BJ (cell line): ENCODE measurements at regions not wholly inside any gene's neighbourhood (a gene's known extent, or its start where the extent isn't known, plus 50 kb on each side); places are given as distances from the start of the nearest gene placed in this dataset.

Experiments used
- CTCF ChIA-PET: fragments of 350-600 bp; formaldehyde crosslinking; extraction: SDS; loops from one replicate; lab custom pipeline; 2021; ENCODE audit warnings: antibody characterized with exemption, inconsistent platforms; lab: Yijun Ruan, JAX
- POLR2A ChIA-PET: fragments of 300-600 bp; sonication (Branson Sonifier 250); formaldehyde crosslinking; extraction: SDS; loops from one replicate; lab custom pipeline; 2021; ENCODE audit warnings: antibody characterized with exemption; lab: Charles Lee
- DNase-seq: peaks from one replicate; pipeline ENCODE4 v3.0.0-alpha.2; 2011; ENCODE audit warnings: low read depth
- H3K27me3 ChIP-seq: 2 replicates; pipeline ENCODE4 v1.6.0; 2011; ENCODE audit warnings: low read length; ENCODE audit not compliant: control insufficient read depth, insufficient read depth
- H3K36me3 ChIP-seq: 2 replicates; pipeline ENCODE4 v1.5.1; 2011; ENCODE audit warnings: low read length; ENCODE audit not compliant: control insufficient read depth, insufficient read depth
- H3K4me3 ChIP-seq: 2 replicates; pipeline ENCODE4 v1.5.1; 2011; ENCODE audit warnings: low read depth, mild to moderate bottlenecking, control low read depth, low read length
- CTCF ChIP-seq: IDR thresholded peaks from 2 replicates; pipeline ENCODE4 v1.5.1; 2011; ENCODE audit warnings: low read depth, mild to moderate bottlenecking, control low read depth, inconsistent platforms, low read length, moderate library complexity; ENCODE audit not compliant: insufficient read depth

DNA sequence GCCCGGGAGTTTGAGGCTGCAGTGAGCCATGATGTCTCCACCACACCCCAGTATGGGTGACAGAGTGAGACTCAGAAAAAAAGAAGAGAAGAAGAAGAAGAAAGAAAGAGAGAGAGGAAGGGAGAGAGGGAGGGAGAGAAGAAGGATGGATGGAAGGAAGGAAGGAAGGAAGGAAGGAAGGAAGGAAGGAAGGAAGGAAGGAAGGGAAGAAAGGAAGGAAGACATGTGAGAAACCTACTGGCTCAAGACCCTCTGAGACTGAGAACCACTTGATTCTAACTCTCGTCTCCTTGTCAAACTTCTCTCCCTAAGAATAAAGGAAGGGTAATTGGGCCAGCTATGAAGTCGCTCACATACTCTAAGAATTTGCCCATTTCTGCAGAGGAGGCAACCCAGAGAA lies 148.1 kb upstream of the UBE2E1 start:
- ChIA-PET POLR2A (no interaction called here), CTCF (no interaction called here)
- H3K27me3 ChIP-seq = no peaks in the 10 kb centered on the region
- H3K4me3 ChIP-seq = no peak overlapping the region
- no peaks in the 10 kb centered on the region for H3K36me3 ChIP-seq
- no peak for DNase-seq
- no peak for TF ChIP-seq CTCF

- no peak for TF ChIP-seq CTCF
Observed at GRCh38 chr3:23659274-23659673, 146.5 kb upstream of the UBE2E1 start.

DNA sequence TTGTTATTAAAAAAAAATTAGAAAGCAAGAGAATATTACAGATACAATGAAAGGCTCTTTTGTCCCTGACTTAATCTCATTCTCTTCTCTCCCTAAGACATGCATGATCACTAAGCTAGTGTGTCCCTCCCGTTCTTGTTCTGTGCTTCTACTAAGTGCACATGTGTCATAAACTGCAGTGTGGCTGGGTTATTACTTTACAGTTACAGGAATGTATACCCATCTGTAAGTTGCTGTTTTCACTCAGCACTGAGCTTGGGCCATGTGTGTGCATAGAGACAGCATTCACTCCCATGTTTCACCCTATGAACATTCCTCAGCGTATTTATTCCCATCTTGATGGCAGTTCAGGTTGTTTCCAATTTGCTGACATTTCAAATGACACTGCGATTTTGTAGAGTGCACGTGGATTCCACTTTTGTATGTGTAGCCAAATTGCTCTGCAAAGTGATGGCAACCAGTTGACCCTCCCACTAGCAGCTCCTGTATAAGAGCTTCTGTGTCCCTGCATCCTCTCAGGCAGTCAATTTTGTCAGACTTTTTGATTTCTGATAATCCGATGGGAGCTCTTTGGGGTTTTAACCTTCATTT lies 145.8 kb upstream of the UBE2E1 start:
- H3K27me3 ChIP-seq = no peaks in the 10 kb centered on the region
- ChIA-PET POLR2A (no interaction called here), CTCF (no interaction called here)
- H3K36me3 ChIP-seq = no peaks in the 10 kb centered on the region
- no peak overlapping the region for H3K4me3 ChIP-seq
- no peak for DNase-seq
- no peak for TF ChIP-seq CTCF

More at GRCh38 chr3:23659274-23659673, 146.5 kb upstream of the UBE2E1 start:
- POLR2A ChIA-PET = interaction anchor here (0.7 kb wide), 1 partner anchor 87 kb away, joined by 4 read pairs; no protein-coding TSS in a partner anchor
- H3K27me3 ChIP-seq = no peaks in the 10 kb centered on the region
- H3K4me3 ChIP-seq = no peak overlapping the region
- H3K36me3 ChIP-seq = no peaks in the 10 kb centered on the region
- CTCF ChIA-PET = no interaction called here
- DNase-seq = no peak

DNA sequence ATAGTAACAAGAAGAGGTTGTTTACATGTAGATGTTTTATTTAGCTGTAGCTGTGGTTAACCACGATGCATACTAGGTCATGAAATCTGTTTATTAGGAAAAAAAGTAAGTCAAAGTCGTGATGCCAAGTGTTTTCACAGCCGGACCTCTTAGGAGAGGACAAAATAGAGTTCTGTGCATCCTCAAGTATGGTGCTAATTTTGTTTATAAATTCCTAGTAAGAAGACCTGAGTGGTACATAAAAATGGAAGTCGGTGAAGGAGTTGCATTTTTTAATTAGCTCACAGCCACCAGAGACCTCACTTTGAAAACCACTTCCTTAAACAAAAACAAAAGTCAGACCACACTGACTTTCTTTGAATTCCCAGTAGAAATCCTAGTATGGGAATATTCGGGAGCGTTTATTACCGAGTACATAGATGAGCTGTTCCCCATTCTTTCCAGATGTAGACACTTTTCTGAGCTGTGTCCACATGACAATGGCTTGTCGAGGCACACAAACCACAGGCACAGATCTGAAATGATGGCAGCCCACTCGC lies 143.6 kb upstream of the UBE2E1 start:
- no peak for DNase-seq
- POLR2A ChIA-PET = no interaction called here
- no peak for TF ChIP-seq CTCF
- CTCF ChIA-PET = interaction anchor here (0.9 kb wide), 1 partner anchor 34 kb away, joined by 4 read pairs; no protein-coding TSS in a partner anchor
- no peaks in the 10 kb centered on the region for H3K36me3 ChIP-seq
- no peaks in the 10 kb centered on the region for H3K27me3 ChIP-seq
- no peak overlapping the region for H3K4me3 ChIP-seq

- Histone ChIP-seq H3K27me3 (no peaks in the 10 kb centered on the region), H3K36me3 (no peaks in the 10 kb centered on the region), H3K4me3 (no peak overlapping the region)
- TF ChIP-seq CTCF = no peak
- ChIA-PET CTCF (no interaction called here), POLR2A (no interaction called here)
- no peak for DNase-seq
Observed at GRCh38 chr3:23663246-23663645, 142.5 kb upstream of the UBE2E1 start.
